Activated T-helper 2 cell treated with anti-CD3 and anti-CD28 coated beads, Interferon-gamma antibody, Interleukin-2, Interleukin-4, amounts not matched to agents 10 μg/mL and 5 μg/mL and 100 μg/mL, durations not matched to agents 14 hours and 24 hours and 36 hours (primary cell): ENCODE measurements at regions not wholly inside any gene's neighbourhood (a gene's known extent, or its start where the extent isn't known, plus 50 kb on each side); places are given as distances from the start of the nearest gene placed in this dataset.
A peak's percentile ranks its signal among the peaks of the same experiment; 100 is the strongest.

ENCODE experiments used
- DNase-seq: peaks from one replicate; pipeline ENCODE4 v3.0.0; 2021; ENCODE audit warnings: low spot score
- H3K27ac Mint-ChIP-seq: one replicate; pipeline ENCODE4 v1.8.0; 2021; ENCODE audit warnings: mixed read lengths
- H3K27me3 Mint-ChIP-seq: one replicate; pipeline ENCODE4 v1.8.0; 2021; ENCODE audit warnings: low read depth, mixed read lengths
- H3K36me3 Mint-ChIP-seq: one replicate; pipeline ENCODE4 v1.8.0; 2021; ENCODE audit warnings: low read depth, mixed read lengths
- H3K4me1 Mint-ChIP-seq: one replicate; pipeline ENCODE4 v1.8.0; 2021; ENCODE audit warnings: low read depth, mixed read lengths
- H3K4me3 Mint-ChIP-seq: one replicate; pipeline ENCODE4 v1.8.0; 2021; ENCODE audit warnings: low read depth, mild to moderate bottlenecking, moderate library complexity, mixed read lengths
- H3K9me3 Mint-ChIP-seq: one replicate; pipeline ENCODE4 v1.8.0; 2021; ENCODE audit warnings: mixed read lengths
- intact Hi-C: fragments of 100-400 bp; cut with micrococcal nuclease; formaldehyde crosslinking; loops from one replicate; pipeline ENCODE4 v1.15.1; 2023

GRCh38 chr1:23639460-23640095 is 52.0 kb upstream of the RPL11 start:
- peaks cover 8% of the 10 kb centered on the region for H3K27me3 Mint-ChIP-seq
- no peak overlapping the region for H3K4me3 Mint-ChIP-seq
- H3K9me3 Mint-ChIP-seq, result no peaks in the 10 kb centered on the region
- no peaks in the 10 kb centered on the region for H3K36me3 Mint-ChIP-seq
- intact Hi-C loops, result loop anchor here (5.0 kb wide), 2 partner anchors 47 to 142 kb away; no protein-coding TSS in a partner anchor
- DNase-seq, result no peak
- no peak overlapping the region for H3K27ac Mint-ChIP-seq
- peaks cover 21% of the 10 kb centered on the region for H3K4me1 Mint-ChIP-seq

- Mint-ChIP-seq H3K27ac (no peak overlapping the region), H3K36me3 (no peaks in the 10 kb centered on the region), H3K4me3 (no peak overlapping the region), H3K4me1 (peaks cover 26% of the 10 kb centered on the region), H3K27me3 (peaks cover 5% of the 10 kb centered on the region), H3K9me3 (no peaks in the 10 kb centered on the region)
- DNase-seq, result no peak
- intact Hi-C loops, result loop anchor here (5.0 kb wide), 2 partner anchors 47 to 142 kb away; no protein-coding TSS in a partner anchor
Observed at GRCh38 chr1:23638786-23639241, 52.8 kb upstream of the RPL11 start.

GRCh38 chr1:23638188-23638619 is 53.4 kb upstream of the RPL11 start:
- Mint-ChIP-seq H3K36me3 (no peaks in the 10 kb centered on the region), H3K4me1 (peaks cover 26% of the 10 kb centered on the region), H3K27me3 (peaks cover 5% of the 10 kb centered on the region), H3K4me3 (no peak overlapping the region), H3K27ac (no peak overlapping the region), H3K9me3 (no peaks in the 10 kb centered on the region)
- intact Hi-C loops, result loop anchor here (5.0 kb wide), 2 partner anchors 46 to 141 kb away; no protein-coding TSS in a partner anchor
- no peak for DNase-seq

- H3K9me3 Mint-ChIP-seq, result no peaks in the 10 kb centered on the region
- H3K36me3 Mint-ChIP-seq, result no peaks in the 10 kb centered on the region
- H3K4me1 Mint-ChIP-seq, result peaks cover 26% of the 10 kb centered on the region
- H3K27me3 Mint-ChIP-seq, result peaks cover 5% of the 10 kb centered on the region
- intact Hi-C loops, result loop anchor here (5.0 kb wide), 2 partner anchors 44 to 139 kb away; no protein-coding TSS in a partner anchor
- H3K27ac Mint-ChIP-seq, result no peak overlapping the region
- no peak overlapping the region for H3K4me3 Mint-ChIP-seq
- no peak for DNase-seq
Observed at GRCh38 chr1:23636009-23636408, 55.6 kb upstream of the RPL11 start.

GRCh38 chr1:23634840-23635651 is 56.6 kb upstream of the RPL11 start:
- Mint-ChIP-seq H3K4me3 (peak overlapping the region; percentile 41), H3K27me3 (peaks cover 5% of the 10 kb centered on the region), H3K4me1 (peaks cover 26% of the 10 kb centered on the region), H3K36me3 (no peaks in the 10 kb centered on the region), H3K9me3 (no peaks in the 10 kb centered on the region), H3K27ac (peak overlapping the region; percentile 60)
- DNase-seq, result peak; percentile 66
- intact Hi-C loops, result loop anchor here (5.0 kb wide), 2 partner anchors 43 to 138 kb away; no protein-coding TSS in a partner anchor

- no peak overlapping the region for H3K27ac Mint-ChIP-seq
- peaks cover 5% of the 10 kb centered on the region for H3K27me3 Mint-ChIP-seq
- H3K4me3 Mint-ChIP-seq, result no peak overlapping the region
- H3K9me3 Mint-ChIP-seq, result no peaks in the 10 kb centered on the region
- no peaks in the 10 kb centered on the region for H3K36me3 Mint-ChIP-seq
- peaks cover 26% of the 10 kb centered on the region for H3K4me1 Mint-ChIP-seq
- intact Hi-C loops, result no loop called here
- DNase-seq, result no peak
Observed at GRCh38 chr1:23634518-23634839, 57.1 kb upstream of the RPL11 start.

GRCh38 chr1:23632479-23633160 is 59.0 kb upstream of the RPL11 start:
- Mint-ChIP-seq H3K9me3 (no peaks in the 10 kb centered on the region), H3K36me3 (no peaks in the 10 kb centered on the region), H3K27ac (no peak overlapping the region), H3K27me3 (peaks cover 2% of the 10 kb centered on the region), H3K4me3 (no peak overlapping the region), H3K4me1 (peaks cover 34% of the 10 kb centered on the region)
- intact Hi-C loops, result no loop called here
- no peak for DNase-seq

GRCh38 chr1:23629708-23630290 is 61.8 kb upstream of the RPL11 start:
- H3K27me3 Mint-ChIP-seq, result no peaks in the 10 kb centered on the region
- H3K27ac Mint-ChIP-seq, result no peak overlapping the region
- peaks cover 27% of the 10 kb centered on the region for H3K4me1 Mint-ChIP-seq
- peaks cover 4% of the 10 kb centered on the region for H3K36me3 Mint-ChIP-seq
- intact Hi-C loops, result no loop called here
- H3K9me3 Mint-ChIP-seq, result no peaks in the 10 kb centered on the region
- DNase-seq, result no peak
- no peak overlapping the region for H3K4me3 Mint-ChIP-seq

- Mint-ChIP-seq H3K4me3 (peak overlapping the region; percentile 22), H3K27me3 (no peaks in the 10 kb centered on the region), H3K9me3 (peaks cover 5% of the 10 kb centered on the region), H3K36me3 (peaks cover 9% of the 10 kb centered on the region), H3K27ac (peak overlapping the region; percentile 9), H3K4me1 (peaks cover 26% of the 10 kb centered on the region)
- intact Hi-C loops, result no loop called here
- no peak for DNase-seq
Observed at GRCh38 chr1:23628951-23629387, 62.6 kb upstream of the RPL11 start.

- intact Hi-C loops, result no loop called here
- Mint-ChIP-seq H3K27me3 (no peaks in the 10 kb centered on the region), H3K4me3 (peak overlapping the region; percentile 75), H3K9me3 (peaks cover 5% of the 10 kb centered on the region), H3K27ac (peak overlapping the region; percentile 8), H3K4me1 (peaks cover 28% of the 10 kb centered on the region), H3K36me3 (peaks cover 9% of the 10 kb centered on the region)
- DNase-seq, result no peak
Observed at GRCh38 chr1:23627069-23627735, 64.4 kb upstream of the RPL11 start.

- no peaks in the 10 kb centered on the region for H3K27me3 Mint-ChIP-seq
- H3K27ac Mint-ChIP-seq, result no peak overlapping the region
- H3K36me3 Mint-ChIP-seq, result peaks cover 9% of the 10 kb centered on the region
- no peak overlapping the region for H3K4me3 Mint-ChIP-seq
- intact Hi-C loops, result no loop called here
- DNase-seq, result no peak
- peaks cover 5% of the 10 kb centered on the region for H3K9me3 Mint-ChIP-seq
- peaks cover 30% of the 10 kb centered on the region for H3K4me1 Mint-ChIP-seq
Observed at GRCh38 chr1:23625929-23626535, 65.6 kb upstream of the RPL11 start.

- peaks cover 9% of the 10 kb centered on the region for H3K36me3 Mint-ChIP-seq
- no peak overlapping the region for H3K4me3 Mint-ChIP-seq
- DNase-seq, result no peak
- H3K27me3 Mint-ChIP-seq, result no peaks in the 10 kb centered on the region
- no peak overlapping the region for H3K27ac Mint-ChIP-seq
- H3K4me1 Mint-ChIP-seq, result peaks cover 36% of the 10 kb centered on the region
- H3K9me3 Mint-ChIP-seq, result peaks cover 5% of the 10 kb centered on the region
- intact Hi-C loops, result no loop called here
Observed at GRCh38 chr1:23625459-23625858, 66.1 kb upstream of the RPL11 start.
